GM12865 (cell line): ENCODE measurements at regions not wholly inside any gene's neighbourhood (a gene's known extent, or its start where the extent isn't known, plus 50 kb on each side); places are given as distances from the start of the nearest gene placed in this dataset.

ENCODE experiments used
- DNase-seq: peaks from one replicate; pipeline ENCODE4 v3.0.0; 2010; ENCODE audit warnings: low read depth
- H3K4me3 ChIP-seq: 2 replicates; pipeline ENCODE4 v1.5.1; 2011; ENCODE audit warnings: mild to moderate bottlenecking, low read depth, low read length, control low read depth
- CTCF ChIP-seq: IDR thresholded peaks from 2 replicates; pipeline ENCODE4 v1.5.1; 2011; ENCODE audit warnings: low read length, control low read depth, low read depth, inconsistent platforms; ENCODE audit not compliant: insufficient read depth; ENCODE audit errors: missing control alignments

GRCh38 chr4:173761938-173762337, 231.9 kb upstream of the HAND2 start:
- no peak for DNase-seq
- H3K4me3 ChIP-seq = no peak overlapping the region
- no peak for TF ChIP-seq CTCF

GRCh38 chr4:173761236-173761635, 231.2 kb upstream of the HAND2 start:
- no peak for TF ChIP-seq CTCF
- DNase-seq = no peak
- no peak overlapping the region for H3K4me3 ChIP-seq

DNA sequence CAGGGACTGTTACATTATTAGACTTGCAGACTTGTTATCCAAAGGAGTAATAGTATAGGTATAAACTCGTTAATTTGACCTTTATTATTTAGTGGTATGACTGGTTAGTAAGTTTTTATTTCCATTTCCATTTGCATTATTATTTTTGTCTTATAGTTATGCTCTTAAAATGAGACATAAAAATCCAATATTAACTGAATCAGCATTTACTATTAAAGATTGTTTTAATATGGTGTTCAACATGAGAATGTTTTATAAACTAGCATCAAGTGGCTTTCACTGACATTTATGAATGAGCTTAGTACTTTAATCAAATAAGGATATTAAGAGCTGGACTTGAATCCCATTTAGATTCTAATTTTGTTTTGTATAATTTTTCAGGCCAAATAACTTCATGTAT, 228.1 kb upstream of the HAND2 start:
- no peak for TF ChIP-seq CTCF
- no peak for DNase-seq
- no peak overlapping the region for H3K4me3 ChIP-seq

DNA sequence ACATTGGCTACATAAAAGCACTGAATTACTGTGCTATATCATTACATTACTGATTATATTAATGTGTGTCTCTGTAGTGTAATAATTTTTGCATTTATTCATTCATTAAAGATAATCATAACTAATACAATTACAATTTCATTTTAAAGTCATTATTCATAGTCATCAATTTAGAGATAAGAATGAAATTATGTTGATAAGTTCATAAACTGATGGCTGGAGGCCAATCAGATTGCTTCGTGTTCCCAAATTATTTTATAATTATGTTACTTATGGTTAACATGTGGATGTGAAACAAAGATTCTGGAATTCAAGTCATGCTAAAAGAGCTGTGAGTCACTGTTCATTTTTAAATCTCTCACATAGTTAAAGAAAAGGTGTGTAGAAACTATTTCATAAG, 223.4 kb upstream of the HAND2 start:
- DNase-seq = no peak
- no peak for TF ChIP-seq CTCF
- no peak overlapping the region for H3K4me3 ChIP-seq

GRCh38 chr4:173752610-173753230, 222.7 kb upstream of the HAND2 start:
- TF ChIP-seq CTCF = peak; percentile 61
- no peak overlapping the region for H3K4me3 ChIP-seq
- peak; percentile 62 for DNase-seq

GRCh38 chr4:173748353-173748752, 218.3 kb upstream of the HAND2 start:
- TF ChIP-seq CTCF = no peak
- no peak overlapping the region for H3K4me3 ChIP-seq
- no peak for DNase-seq
